Activated naive CD4-positive, alpha-beta T cell treated with anti-CD3 and anti-CD28 coated beads for 36 hours (primary cell): ENCODE measurements at regions not wholly inside any gene's neighbourhood (a gene's known extent, or its start where the extent isn't known, plus 50 kb on each side); places are given as distances from the start of the nearest gene placed in this dataset.

Experiments used
- CTCF ChIA-PET: fragments of 350-600 bp; sonication (Branson Sonifier 250); formaldehyde crosslinking; loops from one replicate; lab custom pipeline; 2021; ENCODE audit warnings: antibody characterized with exemption; lab: Charles Lee
- DNase-seq: peaks from one replicate; pipeline ENCODE4 v3.0.0-alpha.2; 2020
- H3K27ac Mint-ChIP-seq: one replicate; pipeline ENCODE4 v1.8.0; 2021; ENCODE audit warnings: mild to moderate bottlenecking, mixed read lengths
- H3K27me3 Mint-ChIP-seq: one replicate; pipeline ENCODE4 v1.8.0; 2021; ENCODE audit warnings: low read depth, mixed read lengths
- H3K36me3 Mint-ChIP-seq: one replicate; pipeline ENCODE4 v1.8.0; 2021; ENCODE audit warnings: low read depth, mixed read lengths
- H3K4me1 Mint-ChIP-seq: one replicate; pipeline ENCODE4 v1.8.0; 2021; ENCODE audit warnings: low read depth, mixed read lengths
- H3K4me3 Mint-ChIP-seq: one replicate; pipeline ENCODE4 v1.8.0; 2021; ENCODE audit warnings: mild to moderate bottlenecking, moderate library complexity, mixed read lengths
- H3K9me3 Mint-ChIP-seq: one replicate; pipeline ENCODE4 v1.8.0; 2021; ENCODE audit warnings: mixed read lengths
- intact Hi-C: fragments of 100-400 bp; cut with micrococcal nuclease; formaldehyde crosslinking; loops from one replicate; pipeline ENCODE4 v1.15.1; 2023

- no peak overlapping the region for H3K27ac Mint-ChIP-seq
- no peaks in the 10 kb centered on the region for H3K36me3 Mint-ChIP-seq
- CTCF ChIA-PET = interaction anchor here (0.6 to 3.5 kb wide), 15 partner anchors 11 to 567 kb away, joined by 3 to 103 read pairs (median 4); no protein-coding TSS in a partner anchor
- no peaks in the 10 kb centered on the region for H3K4me1 Mint-ChIP-seq
- no peak overlapping the region for H3K4me3 Mint-ChIP-seq
- intact Hi-C loops = no loop called here
- DNase-seq = no peak
- H3K27me3 Mint-ChIP-seq = peaks cover 12% of the 10 kb centered on the region
- H3K9me3 Mint-ChIP-seq = no peaks in the 10 kb centered on the region
Observed at GRCh38 chr15:79595306-79595705, 163.2 kb downstream of the MINAR1 start.

DNA sequence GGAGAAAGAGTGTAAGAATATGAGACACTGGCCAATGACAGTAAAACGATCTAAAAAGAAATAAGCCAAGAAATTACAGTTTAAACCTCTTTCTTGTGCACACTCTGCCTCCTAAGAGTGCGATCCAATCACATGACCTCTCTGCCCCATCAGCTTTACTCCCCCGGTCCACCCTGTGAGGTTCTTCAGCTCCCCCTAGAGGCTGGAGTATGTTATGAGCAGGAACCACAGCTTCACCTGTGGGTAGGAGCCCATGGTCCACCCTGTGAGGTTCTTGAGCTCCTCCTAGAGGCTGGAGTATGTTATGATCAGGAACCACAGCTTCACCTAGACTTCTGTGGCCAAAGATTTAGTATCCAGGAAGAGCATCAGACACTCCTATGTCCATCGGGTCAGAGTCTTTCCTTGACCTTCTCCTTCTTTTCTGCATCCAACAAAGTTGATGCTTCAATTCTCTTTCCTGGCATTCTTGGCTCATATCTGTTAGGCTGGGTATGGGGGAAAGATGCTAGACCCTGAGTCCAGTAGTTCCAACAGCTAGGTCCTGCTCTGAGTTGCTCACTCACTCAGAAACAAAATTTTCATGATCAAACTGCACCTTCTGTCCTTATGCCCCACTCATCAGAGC, 164.0 kb downstream of the MINAR1 start:
- DNase-seq = peak; percentile 75

DNA sequence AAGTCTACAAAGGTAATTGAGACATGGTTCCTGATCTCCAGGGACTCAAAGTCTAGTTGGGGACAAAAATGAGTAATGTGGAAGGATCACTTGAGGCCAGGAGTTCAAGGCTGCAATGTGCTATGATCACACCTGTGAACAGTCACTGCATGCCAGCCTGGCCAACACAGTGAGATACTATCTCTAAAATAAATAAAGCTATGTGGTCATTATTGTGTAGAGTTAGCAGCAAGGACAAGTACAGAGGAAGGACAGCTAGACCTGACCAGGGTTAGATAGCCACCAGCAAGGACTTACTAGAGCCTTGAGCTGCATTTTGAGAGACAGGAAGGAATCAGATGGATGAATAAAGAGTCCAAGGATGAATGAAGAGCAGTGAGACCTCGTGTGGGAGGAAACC, 166.5 kb downstream of the MINAR1 start:
- intact Hi-C loops = no loop called here
- Mint-ChIP-seq H3K4me3 (no peak overlapping the region), H3K27ac (no peak overlapping the region), H3K9me3 (no peaks in the 10 kb centered on the region), H3K27me3 (peaks cover 7% of the 10 kb centered on the region), H3K36me3 (no peaks in the 10 kb centered on the region), H3K4me1 (no peaks in the 10 kb centered on the region)
- CTCF ChIA-PET = interaction anchor here (0.6 to 3.5 kb wide), 3 partner anchors 151 to 255 kb away, joined by 3 to 103 read pairs (median 4); no protein-coding TSS in a partner anchor
- DNase-seq = no peak

More for the DNA sequence above, 164.0 kb downstream of the MINAR1 start:
- intact Hi-C loops = loop anchor here (1.0 to 2.0 kb wide), 3 partner anchors 215 to 257 kb away; no protein-coding TSS in a partner anchor
- CTCF ChIA-PET = interaction anchor here (0.5 to 3.5 kb wide), 29 partner anchors 10 to 568 kb away, joined by 3 to 103 read pairs (median 4); no protein-coding TSS in a partner anchor
- no peak overlapping the region for H3K4me3 Mint-ChIP-seq
- H3K9me3 Mint-ChIP-seq = no peaks in the 10 kb centered on the region
- H3K4me1 Mint-ChIP-seq = no peaks in the 10 kb centered on the region
- no peak overlapping the region for H3K27ac Mint-ChIP-seq
- no peaks in the 10 kb centered on the region for H3K36me3 Mint-ChIP-seq
- H3K27me3 Mint-ChIP-seq = peaks cover 9% of the 10 kb centered on the region

- DNase-seq = no peak
- Mint-ChIP-seq H3K4me1 (no peaks in the 10 kb centered on the region), H3K9me3 (no peaks in the 10 kb centered on the region), H3K36me3 (no peaks in the 10 kb centered on the region), H3K27ac (no peak overlapping the region), H3K4me3 (no peak overlapping the region), H3K27me3 (peaks cover 7% of the 10 kb centered on the region)
- CTCF ChIA-PET = no interaction called here
- intact Hi-C loops = no loop called here
Observed at GRCh38 chr15:79601405-79602086, 169.4 kb downstream of the MINAR1 start.

- H3K27ac Mint-ChIP-seq = no peak overlapping the region
- H3K9me3 Mint-ChIP-seq = no peaks in the 10 kb centered on the region
- H3K27me3 Mint-ChIP-seq = peaks cover 8% of the 10 kb centered on the region
- H3K4me1 Mint-ChIP-seq = no peaks in the 10 kb centered on the region
- no peaks in the 10 kb centered on the region for H3K36me3 Mint-ChIP-seq
- CTCF ChIA-PET = no interaction called here
- no peak for DNase-seq
- intact Hi-C loops = no loop called here
- H3K4me3 Mint-ChIP-seq = no peak overlapping the region
Observed at GRCh38 chr15:79602180-79602579, 170.0 kb downstream of the MINAR1 start.

- Mint-ChIP-seq H3K9me3 (no peaks in the 10 kb centered on the region), H3K36me3 (no peaks in the 10 kb centered on the region), H3K4me3 (no peak overlapping the region), H3K4me1 (no peaks in the 10 kb centered on the region), H3K27ac (no peak overlapping the region), H3K27me3 (peaks cover 8% of the 10 kb centered on the region)
- CTCF ChIA-PET = interaction anchor here (1.2 kb wide), 1 partner anchor 221 kb away, joined by 5 read pairs; no protein-coding TSS in a partner anchor
- intact Hi-C loops = no loop called here
- DNase-seq = no peak
Observed at GRCh38 chr15:79602731-79603130, 170.6 kb downstream of the MINAR1 start.

- Mint-ChIP-seq H3K4me3 (no peak overlapping the region), H3K4me1 (no peaks in the 10 kb centered on the region), H3K27me3 (peaks cover 8% of the 10 kb centered on the region), H3K27ac (no peak overlapping the region), H3K9me3 (no peaks in the 10 kb centered on the region), H3K36me3 (no peaks in the 10 kb centered on the region)
- CTCF ChIA-PET = interaction anchor here (0.7 to 1.1 kb wide), 2 partner anchors 10 to 34 kb away, joined by 3 to 5 read pairs; no protein-coding TSS in a partner anchor
- no peak for DNase-seq
- intact Hi-C loops = no loop called here
Observed at GRCh38 chr15:79606831-79607355, 174.8 kb downstream of the MINAR1 start.

DNA sequence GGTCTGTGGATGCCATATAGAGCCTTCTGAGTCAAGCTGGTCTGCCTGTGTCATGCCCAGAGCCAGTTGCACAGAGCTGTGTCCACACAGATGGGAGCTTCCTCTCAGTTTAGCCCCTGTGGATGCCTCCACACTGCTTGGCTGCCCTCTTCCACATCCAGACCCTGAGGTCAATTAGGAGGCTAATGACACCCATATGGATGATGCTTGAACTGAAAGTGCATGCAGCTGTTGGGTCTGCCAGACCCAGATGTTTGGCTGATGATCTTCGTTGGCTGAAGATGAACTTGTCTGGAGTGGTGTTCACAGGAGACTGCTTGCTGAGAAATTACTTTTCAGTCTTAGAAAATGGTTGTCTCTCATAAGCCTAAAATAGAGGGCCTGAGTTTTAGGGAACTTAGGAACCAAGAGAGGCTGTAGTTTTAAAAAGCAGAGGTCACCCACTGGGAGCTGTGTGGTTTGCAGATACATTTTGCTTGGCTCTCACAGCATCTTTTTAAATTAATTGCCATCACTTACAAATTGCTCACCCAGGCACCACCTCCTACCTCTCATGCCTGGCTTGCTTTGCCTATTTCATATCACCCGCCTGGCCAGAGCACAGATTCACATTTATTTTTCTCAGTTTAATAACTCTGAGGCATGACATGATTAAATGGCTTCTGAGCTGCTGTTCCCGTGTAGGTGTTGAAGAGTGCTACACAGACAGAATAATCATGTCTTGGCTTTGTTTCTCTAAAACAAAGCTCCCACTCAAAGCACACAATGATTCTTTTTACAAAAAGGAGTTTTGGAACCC, 176.1 kb downstream of the MINAR1 start:
- peaks cover 8% of the 10 kb centered on the region for H3K27me3 Mint-ChIP-seq
- H3K9me3 Mint-ChIP-seq = no peaks in the 10 kb centered on the region
- H3K4me3 Mint-ChIP-seq = no peak overlapping the region
- no peak for DNase-seq
- H3K27ac Mint-ChIP-seq = no peak overlapping the region
- CTCF ChIA-PET = no interaction called here
- intact Hi-C loops = no loop called here
- no peaks in the 10 kb centered on the region for H3K4me1 Mint-ChIP-seq
- H3K36me3 Mint-ChIP-seq = no peaks in the 10 kb centered on the region

DNA sequence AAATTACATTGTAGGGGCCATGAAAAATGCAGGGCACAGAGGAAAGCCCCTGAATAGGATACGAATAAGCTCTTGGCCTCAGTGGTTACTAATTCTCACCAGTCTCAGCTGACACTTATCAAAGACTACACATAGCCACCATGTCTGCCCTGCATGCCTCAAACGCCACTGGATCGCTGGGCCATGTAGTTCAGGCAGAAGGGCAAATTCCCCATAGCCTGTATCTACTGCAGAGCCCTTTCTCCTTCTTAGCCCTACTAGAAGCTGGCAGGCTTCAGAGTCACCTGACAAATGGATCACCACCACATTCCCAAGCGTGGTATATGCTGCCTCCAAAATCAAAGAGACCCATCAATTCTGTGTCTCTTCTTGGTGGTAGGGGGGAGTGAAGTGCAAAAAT, 177.4 kb downstream of the MINAR1 start:
- no peak for DNase-seq
- Mint-ChIP-seq H3K9me3 (no peaks in the 10 kb centered on the region), H3K4me1 (no peaks in the 10 kb centered on the region), H3K36me3 (no peaks in the 10 kb centered on the region), H3K27ac (no peak overlapping the region), H3K27me3 (peaks cover 8% of the 10 kb centered on the region), H3K4me3 (no peak overlapping the region)
- intact Hi-C loops = no loop called here
- CTCF ChIA-PET = interaction anchor here (0.6 kb wide), 1 partner anchor 105 kb away, joined by 3 read pairs; no protein-coding TSS in a partner anchor

DNA sequence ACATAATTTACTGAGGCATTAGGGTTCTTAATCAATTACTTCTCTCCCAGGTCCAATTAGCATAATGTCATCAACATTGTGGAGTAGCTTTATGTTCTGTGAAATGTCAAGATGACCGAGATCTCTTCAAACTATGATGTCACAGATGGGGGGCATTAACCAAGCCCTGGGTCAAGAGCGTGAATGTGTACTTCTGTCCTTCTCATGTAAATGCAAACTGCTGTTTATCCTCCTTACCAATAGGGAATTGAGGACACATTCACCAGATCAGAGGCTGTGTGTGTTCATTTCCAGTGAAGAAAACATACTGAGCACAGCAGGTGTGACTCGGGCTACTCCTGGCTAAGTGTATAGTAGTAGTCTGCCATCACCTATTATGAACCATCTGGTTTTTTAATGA, 177.9 kb downstream of the MINAR1 start:
- no peak for DNase-seq
- H3K27ac Mint-ChIP-seq = no peak overlapping the region
- CTCF ChIA-PET = interaction anchor here (0.6 kb wide), 1 partner anchor 106 kb away, joined by 3 read pairs; no protein-coding TSS in a partner anchor
- no peaks in the 10 kb centered on the region for H3K36me3 Mint-ChIP-seq
- peaks cover 8% of the 10 kb centered on the region for H3K27me3 Mint-ChIP-seq
- H3K4me1 Mint-ChIP-seq = no peaks in the 10 kb centered on the region
- no peaks in the 10 kb centered on the region for H3K9me3 Mint-ChIP-seq
- H3K4me3 Mint-ChIP-seq = no peak overlapping the region
- intact Hi-C loops = no loop called here

GRCh38 chr15:79615754-79616153, 183.6 kb downstream of the MINAR1 start:
- no peaks in the 10 kb centered on the region for H3K36me3 Mint-ChIP-seq

DNA sequence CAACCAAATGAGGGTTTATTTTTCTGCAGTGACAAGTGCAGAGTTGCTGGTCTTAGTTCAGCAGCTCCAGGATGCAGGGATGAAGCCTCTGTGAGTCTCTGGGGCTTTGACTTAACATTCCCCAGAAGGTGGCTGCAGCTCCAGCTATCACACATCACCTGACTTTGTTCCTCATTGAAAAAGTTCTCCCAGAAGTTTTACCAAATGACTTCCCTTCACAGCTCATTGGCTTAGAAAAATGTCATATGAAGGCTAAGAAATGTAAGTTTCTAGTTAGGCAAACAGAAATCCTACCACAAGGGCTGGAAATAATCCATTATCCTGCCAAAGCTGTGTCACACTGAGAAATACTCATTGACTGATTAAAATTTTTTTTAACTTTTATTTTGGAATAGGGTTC, 184.9 kb downstream of the MINAR1 start:
- H3K27me3 Mint-ChIP-seq = peaks cover 13% of the 10 kb centered on the region
- no peak for DNase-seq
- no peaks in the 10 kb centered on the region for H3K4me1 Mint-ChIP-seq
- H3K4me3 Mint-ChIP-seq = no peak overlapping the region
- CTCF ChIA-PET = interaction anchor here (1.8 kb wide), 1 partner anchor 21 kb away, joined by 6 read pairs; no protein-coding TSS in a partner anchor
- H3K9me3 Mint-ChIP-seq = no peaks in the 10 kb centered on the region
- H3K27ac Mint-ChIP-seq = no peak overlapping the region
- intact Hi-C loops = no loop called here
- H3K36me3 Mint-ChIP-seq = no peaks in the 10 kb centered on the region

More at GRCh38 chr15:79615754-79616153, 183.6 kb downstream of the MINAR1 start:
- Mint-ChIP-seq H3K4me1 (no peaks in the 10 kb centered on the region), H3K27me3 (peaks cover 10% of the 10 kb centered on the region), H3K27ac (no peak overlapping the region), H3K4me3 (no peak overlapping the region), H3K9me3 (no peaks in the 10 kb centered on the region)
- DNase-seq = no peak
- intact Hi-C loops = no loop called here
- CTCF ChIA-PET = no interaction called here
